Uterus (tissue), 2 donors: ENCODE measurements at regions not wholly inside any gene's neighbourhood (a gene's known extent, or its start where the extent isn't known, plus 50 kb on each side); places are given as distances from the start of the nearest gene placed in this dataset.

Source experiments
- CTCF ChIP-seq, 4 experiments: fragments of 200-600 bp in 2 of 4; fragments of 450-650 bp in 2 of 4; sonication (generic) in 2 of 4; IDR thresholded peaks; one replicate each; pipeline ENCODE4 v1.5.1; 2016 to 2019; ENCODE audit warnings: antibody characterized with exemption in 4 of 4, mild to moderate bottlenecking in 2 of 4, moderate library complexity in 1 of 4
- POLR2A ChIP-seq, 2 donors: fragments of 450-650 bp; IDR thresholded peaks; one replicate each; pipeline ENCODE4 v1.6.1; 2016; ENCODE audit warnings: antibody characterized with exemption in 2 of 2, mild to moderate bottlenecking in 1 of 2, moderate library complexity in 1 of 2

- no peak for TF ChIP-seq CTCF (IDR thresholded peaks at IDR 0.05)
- TF ChIP-seq POLR2A (IDR thresholded peaks at IDR 0.05), result no peak
Measured at GRCh38 chr6:14786455-14786854, 459.4 kb upstream of the JARID2 start.
